ENCODE measurements at regions not wholly inside any gene's neighbourhood (a gene's known extent, or its start where the extent isn't known, plus 50 kb on each side); places are given as distances from the start of the nearest gene placed in this dataset.

- DNase-seq = no peak
These were observed 118.1 kb downstream of the RPL22L1 start for GRCh38 chr3:170751899-170752293.

GRCh38 chr3:170751083-170751898, 118.7 kb downstream of the RPL22L1 start:
- no peak for DNase-seq

- no peak for DNase-seq
These were observed 119.5 kb downstream of the RPL22L1 start for GRCh38 chr3:170750478-170750830.

- no peak for DNase-seq
These were observed 120.1 kb downstream of the RPL22L1 start for GRCh38 chr3:170749765-170750477.

- DNase-seq = no peak
These were observed 120.8 kb downstream of the RPL22L1 start for GRCh38 chr3:170749185-170749584.

GRCh38 chr3:170746175-170746942, 123.6 kb downstream of the RPL22L1 start:
- no peak for DNase-seq

GRCh38 chr3:170745211-170745718, 124.7 kb downstream of the RPL22L1 start:
- no peak for DNase-seq

- DNase-seq = no peak
These were observed 128.1 kb downstream of the RPL22L1 start for GRCh38 chr3:170741756-170742529.

GRCh38 chr3:170740726-170741591, 129.0 kb downstream of the RPL22L1 start:
- no peak for DNase-seq

GRCh38 chr3:170740285-170740684, 129.7 kb downstream of the RPL22L1 start:
- no peak for DNase-seq

GRCh38 chr3:170739410-170739809, 130.6 kb downstream of the RPL22L1 start:
- no peak for DNase-seq

- no peak for DNase-seq
These were observed 131.2 kb downstream of the RPL22L1 start for GRCh38 chr3:170738766-170739165.

GRCh38 chr3:170737498-170738162, 132.4 kb downstream of the RPL22L1 start:
- no peak for DNase-seq

GRCh38 chr3:170735821-170736220, 134.2 kb downstream of the RPL22L1 start:
- DNase-seq = no peak

- no peak for DNase-seq
These were observed 135.3 kb downstream of the RPL22L1 start for GRCh38 chr3:170734735-170735065.

- DNase-seq = no peak
These were observed 135.8 kb downstream of the RPL22L1 start for GRCh38 chr3:170734043-170734734.

GRCh38 chr3:170732660-170733245, 137.2 kb downstream of the RPL22L1 start:
- no peak for DNase-seq

GRCh38 chr3:170731281-170731680, 138.7 kb downstream of the RPL22L1 start:
- DNase-seq = no peak

- DNase-seq = no peak
These were observed 139.8 kb downstream of the RPL22L1 start for GRCh38 chr3:170730071-170730812.

All from activated CD4-positive, alpha-beta T cell treated with anti-CD3 and anti-CD28 coated beads, Interleukin-2, amount 50 U/mL, for 4 hours (primary cell).